ENCODE measurements at regions not wholly inside any gene's neighbourhood (a gene's known extent, or its start where the extent isn't known, plus 50 kb on each side); places are given as distances from the start of the nearest gene placed in this dataset.
"Not testable (repeated sequence)": the region's sequence is repeated elsewhere in the genome, so short reads cannot be mapped to it uniquely, and the experiment has no call there.

GRCh38 chr9:13917534-13917933, 396.4 kb downstream of the NFIB start:
- no peaks in the 10 kb centered on the region for H3K36me3 Mint-ChIP-seq
- peaks cover 0 to 10% (median 6%) of the 10 kb centered on the region in 7 donors for H3K9me3 Mint-ChIP-seq
- ATAC-seq (ENCODE audit: low read depth in 2 of 2) = no peak
- no peak overlapping the region for H3K4me3 ChIP-seq (ENCODE audit: low read depth, low read length)
- H3K27ac Mint-ChIP-seq = no peak overlapping the region
- H3K36me3 ChIP-seq (ENCODE audit: control insufficient read depth, insufficient read depth, low read length) = no peaks in the 10 kb centered on the region
- H3K27me3 Mint-ChIP-seq = no peaks in the 10 kb centered on the region
- no peaks in the 10 kb centered on the region for H3K4me1 ChIP-seq (ENCODE audit: control insufficient read depth, insufficient read depth, low read length, poor library complexity, severe bottlenecking)
- H3K4me1 Mint-ChIP-seq = no peaks in the 10 kb centered on the region
- no peak overlapping the region for H3K27ac ChIP-seq (ENCODE audit: insufficient read depth, low read length, poor library complexity, severe bottlenecking)
- H3K9me3 ChIP-seq (ENCODE audit: control insufficient read depth in 2 of 2, low read length in 2 of 2) = no peaks in the 10 kb centered on the region
- H3K4me3 Mint-ChIP-seq = no peak overlapping the region
- no peak for DNase-seq
- H3K27me3 ChIP-seq (ENCODE audit: control insufficient read depth, insufficient read depth, low read length) = no peaks in the 10 kb centered on the region

DNA sequence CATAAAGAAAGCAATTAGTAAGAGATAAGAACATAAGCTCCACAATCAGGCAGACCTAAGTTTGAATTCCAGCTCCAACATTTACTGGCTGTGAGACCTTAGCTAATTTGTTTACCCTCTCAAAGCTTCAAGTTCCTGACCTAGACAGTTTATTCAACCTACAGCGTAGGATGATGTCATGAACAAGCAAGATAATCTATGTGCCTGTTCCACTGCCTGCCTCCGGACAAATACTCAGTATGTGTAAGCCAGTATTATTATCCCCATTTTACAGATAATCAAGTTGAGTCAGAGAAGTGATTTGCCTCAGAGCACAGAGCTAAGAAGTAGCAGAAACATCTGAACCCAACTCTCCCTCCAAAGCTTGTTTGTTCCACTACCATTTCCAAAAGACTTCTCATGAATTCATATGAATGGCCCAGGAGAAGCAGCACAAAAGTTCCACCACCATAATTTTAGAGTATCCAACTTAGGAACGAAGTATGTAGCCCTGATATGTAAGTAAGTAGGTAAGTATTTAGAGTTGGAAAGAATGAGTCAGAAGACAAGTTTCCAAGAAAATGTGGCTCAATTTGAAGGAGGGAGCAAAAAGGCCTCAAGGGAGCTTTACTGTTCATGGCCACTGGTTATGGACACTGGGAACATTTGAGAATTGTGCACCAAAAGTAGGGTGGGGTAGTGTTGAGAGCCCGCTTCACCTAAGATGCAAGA, 398.2 kb downstream of the NFIB start:
- no peak for DNase-seq
- Histone ChIP-seq H3K36me3 (ENCODE audit: control insufficient read depth, insufficient read depth, low read length) (no peaks in the 10 kb centered on the region), H3K27ac (ENCODE audit: insufficient read depth, low read length, poor library complexity, severe bottlenecking) (no peak overlapping the region), H3K4me1 (ENCODE audit: control insufficient read depth, insufficient read depth, low read length, poor library complexity, severe bottlenecking) (no peaks in the 10 kb centered on the region), H3K27me3 (ENCODE audit: control insufficient read depth, insufficient read depth, low read length) (no peaks in the 10 kb centered on the region), H3K4me3 (ENCODE audit: low read depth, low read length) (no peak overlapping the region), H3K9me3 (ENCODE audit: control insufficient read depth in 2 of 2, low read length in 2 of 2) (no peaks in the 10 kb centered on the region)
- no peak for ATAC-seq (ENCODE audit: low read depth in 2 of 2)
- no peaks in the 10 kb centered on the region for H3K36me3 Mint-ChIP-seq
- H3K9me3 Mint-ChIP-seq = peaks cover 4 to 10% (median 7%) of the 10 kb centered on the region in 7 donors
- H3K27ac Mint-ChIP-seq = no peak overlapping the region
- H3K4me1 Mint-ChIP-seq = no peaks in the 10 kb centered on the region
- no peak overlapping the region for H3K4me3 Mint-ChIP-seq
- H3K27me3 Mint-ChIP-seq = no peaks in the 10 kb centered on the region

- H3K9me3 Mint-ChIP-seq = peaks cover 4 to 16% (median 6%) of the 10 kb centered on the region in 7 donors
- H3K36me3 Mint-ChIP-seq = no peaks in the 10 kb centered on the region
- H3K27ac Mint-ChIP-seq = no peak overlapping the region
- Histone ChIP-seq H3K4me1 (ENCODE audit: control insufficient read depth, insufficient read depth, low read length, poor library complexity, severe bottlenecking) (no peaks in the 10 kb centered on the region), H3K9me3 (ENCODE audit: control insufficient read depth in 2 of 2, low read length in 2 of 2) (no peaks in the 10 kb centered on the region), H3K36me3 (ENCODE audit: control insufficient read depth, insufficient read depth, low read length) (no peaks in the 10 kb centered on the region), H3K4me3 (ENCODE audit: low read depth, low read length) (no peak overlapping the region), H3K27me3 (ENCODE audit: control insufficient read depth, insufficient read depth, low read length) (no peaks in the 10 kb centered on the region), H3K27ac (ENCODE audit: insufficient read depth, low read length, poor library complexity, severe bottlenecking) (no peak overlapping the region)
- no peak for DNase-seq
- no peak overlapping the region for H3K4me3 Mint-ChIP-seq
- H3K4me1 Mint-ChIP-seq = no peaks in the 10 kb centered on the region
- no peaks in the 10 kb centered on the region for H3K27me3 Mint-ChIP-seq
- no peak for ATAC-seq (ENCODE audit: low read depth in 2 of 2)
Measured at GRCh38 chr9:13915131-13915530, 398.8 kb downstream of the NFIB start.

GRCh38 chr9:13911473-13911872, 402.5 kb downstream of the NFIB start:
- no peaks in the 10 kb centered on the region for H3K4me1 ChIP-seq (ENCODE audit: control insufficient read depth, insufficient read depth, low read length, poor library complexity, severe bottlenecking)
- Mint-ChIP-seq H3K27me3 (no peaks in the 10 kb centered on the region), H3K4me1 (no peaks in the 10 kb centered on the region), H3K9me3 (peaks cover 3 to 23% (median 7%) of the 10 kb centered on the region in 7 donors), H3K36me3 (no peaks in the 10 kb centered on the region), H3K27ac (no peak overlapping the region), H3K4me3 (no peak overlapping the region)
- ATAC-seq (ENCODE audit: low read depth in 2 of 2) (no peak), DNase-seq (no peak)
- no peaks in the 10 kb centered on the region for H3K36me3 ChIP-seq (ENCODE audit: control insufficient read depth, insufficient read depth, low read length)
- no peak overlapping the region for H3K4me3 ChIP-seq (ENCODE audit: low read depth, low read length)
- no peaks in the 10 kb centered on the region for H3K27me3 ChIP-seq (ENCODE audit: control insufficient read depth, insufficient read depth, low read length)
- H3K27ac ChIP-seq (ENCODE audit: insufficient read depth, low read length, poor library complexity, severe bottlenecking) = no peak overlapping the region
- H3K9me3 ChIP-seq (ENCODE audit: control insufficient read depth in 2 of 2, low read length in 2 of 2) = no peaks in the 10 kb centered on the region

DNA sequence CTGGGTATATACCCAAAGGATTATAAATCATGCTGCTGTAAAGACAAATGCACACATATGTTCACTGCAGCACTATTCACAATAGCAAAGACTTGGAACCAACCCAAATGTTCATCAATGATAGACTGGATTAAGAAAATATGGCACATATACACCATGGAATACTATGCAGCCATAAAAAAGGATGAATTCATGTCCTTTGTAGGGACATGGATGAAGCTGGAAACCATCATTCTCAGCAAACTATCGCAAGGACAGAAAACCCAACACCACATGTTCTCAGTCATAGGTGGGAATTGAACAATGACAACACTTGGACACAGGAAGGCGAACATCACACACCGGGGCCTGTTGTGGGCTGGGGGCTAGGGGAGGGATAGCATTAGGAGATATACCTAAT, 406.1 kb downstream of the NFIB start:
- H3K27me3 ChIP-seq (ENCODE audit: control insufficient read depth, insufficient read depth, low read length); H3K4me1 ChIP-seq (ENCODE audit: control insufficient read depth, insufficient read depth, low read length, poor library complexity, severe bottlenecking); H3K27ac Mint-ChIP-seq; ATAC-seq (ENCODE audit: low read depth in 2 of 2); H3K4me1 Mint-ChIP-seq; H3K27me3 Mint-ChIP-seq; H3K36me3 Mint-ChIP-seq; H3K9me3 ChIP-seq (ENCODE audit: control insufficient read depth in 2 of 2, low read length in 2 of 2); H3K27ac ChIP-seq (ENCODE audit: insufficient read depth, low read length, poor library complexity, severe bottlenecking); DNase-seq; H3K36me3 ChIP-seq (ENCODE audit: control insufficient read depth, insufficient read depth, low read length); H3K4me3 ChIP-seq (ENCODE audit: low read depth, low read length); H3K4me3 Mint-ChIP-seq: not testable (repeated sequence)
- peaks cover 1 to 31% (median 7%) of the 10 kb centered on the region in 7 donors for H3K9me3 Mint-ChIP-seq

DNA sequence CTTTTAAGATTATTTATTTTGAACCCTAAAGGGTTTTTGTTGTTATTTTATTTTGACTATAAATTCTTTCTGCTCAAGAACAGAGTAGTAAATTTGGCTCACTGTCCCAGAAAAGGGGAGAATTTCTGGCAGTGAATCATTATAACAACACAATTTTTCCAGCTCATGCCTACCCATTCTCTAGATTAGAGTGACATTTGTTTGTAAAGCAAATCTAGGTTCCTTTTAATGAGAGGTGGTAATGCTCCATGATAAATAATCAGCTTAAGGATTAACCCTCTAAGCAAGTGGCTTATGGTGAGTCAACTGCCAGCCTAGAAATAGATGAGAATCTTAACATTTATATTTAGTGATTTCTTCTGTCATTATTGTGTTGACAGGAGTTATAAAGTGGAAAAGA, 409.2 kb downstream of the NFIB start:
- Histone ChIP-seq H3K9me3 (ENCODE audit: control insufficient read depth in 2 of 2, low read length in 2 of 2) (no peaks in the 10 kb centered on the region), H3K4me3 (ENCODE audit: low read depth, low read length) (no peak overlapping the region), H3K27ac (ENCODE audit: insufficient read depth, low read length, poor library complexity, severe bottlenecking) (no peak overlapping the region), H3K36me3 (ENCODE audit: control insufficient read depth, insufficient read depth, low read length) (no peaks in the 10 kb centered on the region), H3K27me3 (ENCODE audit: control insufficient read depth, insufficient read depth, low read length) (no peaks in the 10 kb centered on the region), H3K4me1 (ENCODE audit: control insufficient read depth, insufficient read depth, low read length, poor library complexity, severe bottlenecking) (no peaks in the 10 kb centered on the region)
- Mint-ChIP-seq H3K4me3 (no peak overlapping the region), H3K27me3 (no peaks in the 10 kb centered on the region), H3K27ac (no peak overlapping the region), H3K36me3 (no peaks in the 10 kb centered on the region), H3K4me1 (no peaks in the 10 kb centered on the region), H3K9me3 (peaks cover 2 to 30% (median 4%) of the 10 kb centered on the region in 7 donors)
- DNase-seq (no peak), ATAC-seq (ENCODE audit: low read depth in 2 of 2) (no peak)

GRCh38 chr9:13904311-13904710, 409.6 kb downstream of the NFIB start:
- H3K4me3 Mint-ChIP-seq = no peak overlapping the region
- no peaks in the 10 kb centered on the region for H3K27me3 Mint-ChIP-seq
- peaks cover 2 to 29% (median 4%) of the 10 kb centered on the region in 7 donors for H3K9me3 Mint-ChIP-seq
- H3K36me3 Mint-ChIP-seq = no peaks in the 10 kb centered on the region
- H3K27ac Mint-ChIP-seq = no peak overlapping the region
- no peak for DNase-seq
- H3K27ac ChIP-seq (ENCODE audit: insufficient read depth, low read length, poor library complexity, severe bottlenecking) = no peak overlapping the region
- H3K4me1 Mint-ChIP-seq = no peaks in the 10 kb centered on the region
- no peaks in the 10 kb centered on the region for H3K4me1 ChIP-seq (ENCODE audit: control insufficient read depth, insufficient read depth, low read length, poor library complexity, severe bottlenecking)
- no peak overlapping the region for H3K4me3 ChIP-seq (ENCODE audit: low read depth, low read length)
- H3K9me3 ChIP-seq (ENCODE audit: control insufficient read depth in 2 of 2, low read length in 2 of 2) = no peaks in the 10 kb centered on the region
- no peaks in the 10 kb centered on the region for H3K36me3 ChIP-seq (ENCODE audit: control insufficient read depth, insufficient read depth, low read length)
- ATAC-seq (ENCODE audit: low read depth in 2 of 2) = no peak
- no peaks in the 10 kb centered on the region for H3K27me3 ChIP-seq (ENCODE audit: control insufficient read depth, insufficient read depth, low read length)

- Histone ChIP-seq H3K4me1 (ENCODE audit: control insufficient read depth, insufficient read depth, low read length, poor library complexity, severe bottlenecking) (no peaks in the 10 kb centered on the region), H3K9me3 (ENCODE audit: control insufficient read depth in 2 of 2, low read length in 2 of 2) (no peaks in the 10 kb centered on the region), H3K4me3 (ENCODE audit: low read depth, low read length) (no peak overlapping the region), H3K27me3 (ENCODE audit: control insufficient read depth, insufficient read depth, low read length) (no peaks in the 10 kb centered on the region), H3K36me3 (ENCODE audit: control insufficient read depth, insufficient read depth, low read length) (no peaks in the 10 kb centered on the region), H3K27ac (ENCODE audit: insufficient read depth, low read length, poor library complexity, severe bottlenecking) (no peak overlapping the region)
- Mint-ChIP-seq H3K4me1 (no peaks in the 10 kb centered on the region), H3K27ac (no peak overlapping the region), H3K27me3 (no peaks in the 10 kb centered on the region), H3K36me3 (no peaks in the 10 kb centered on the region), H3K9me3 (peaks cover 2 to 20% (median 4%) of the 10 kb centered on the region in 7 donors), H3K4me3 (no peak overlapping the region)
- DNase-seq (no peak), ATAC-seq (ENCODE audit: low read depth in 2 of 2) (no peak)
Measured at GRCh38 chr9:13902286-13903066, 411.5 kb downstream of the NFIB start.

All from CD4-positive, CD25-positive, alpha-beta regulatory T cell (primary cell).